Fibroblast of lung (primary cell): ENCODE measurements at regions not wholly inside any gene's neighbourhood (a gene's known extent, or its start where the extent isn't known, plus 50 kb on each side); places are given as distances from the start of the nearest gene placed in this dataset.

Experiments
- EZH2 ChIP-seq: IDR thresholded peaks from 2 replicates; pipeline ENCODE4 v1.5.1; 2012; ENCODE audit warnings: low read length, control low read depth, mild to moderate bottlenecking; ENCODE audit errors: missing control alignments
- TF ChIP-seq, protein P1 (sequence below), 2 donors: IDR thresholded peaks in 1 of 2; conservative IDR thresholded peaks in 1 of 2; 1 replicate in 1 of 2; 2 replicates in 1 of 2; pipeline ENCODE4 v1.5.1; 2011 to 2012; ENCODE audit warnings: low read length in 2 of 2, control low read depth in 1 of 2, inconsistent platforms in 1 of 2, low read depth in 1 of 2, mild to moderate bottlenecking in 1 of 2

DNA sequence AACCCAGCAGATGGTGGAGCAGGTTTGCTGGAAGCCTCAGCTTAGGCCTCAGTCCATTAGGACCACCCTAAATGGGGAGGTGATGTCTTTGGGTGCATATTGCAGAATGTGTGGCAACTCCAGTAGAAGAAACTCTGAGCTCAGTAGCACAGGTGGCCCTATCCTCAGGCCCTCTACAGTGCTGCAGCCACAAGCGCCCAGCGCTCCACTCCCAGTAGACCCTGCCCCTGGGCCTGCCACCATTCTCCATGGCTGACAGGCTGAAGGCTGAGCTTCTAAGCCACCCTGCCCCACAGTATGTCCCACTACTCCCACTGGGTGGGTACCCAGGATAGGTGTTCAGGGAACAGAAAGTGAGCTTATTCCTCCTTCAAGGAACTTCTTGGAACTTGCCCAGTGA is 162.8 kb upstream of the MAMLD1 start:
- TF ChIP-seq, protein P1, sequence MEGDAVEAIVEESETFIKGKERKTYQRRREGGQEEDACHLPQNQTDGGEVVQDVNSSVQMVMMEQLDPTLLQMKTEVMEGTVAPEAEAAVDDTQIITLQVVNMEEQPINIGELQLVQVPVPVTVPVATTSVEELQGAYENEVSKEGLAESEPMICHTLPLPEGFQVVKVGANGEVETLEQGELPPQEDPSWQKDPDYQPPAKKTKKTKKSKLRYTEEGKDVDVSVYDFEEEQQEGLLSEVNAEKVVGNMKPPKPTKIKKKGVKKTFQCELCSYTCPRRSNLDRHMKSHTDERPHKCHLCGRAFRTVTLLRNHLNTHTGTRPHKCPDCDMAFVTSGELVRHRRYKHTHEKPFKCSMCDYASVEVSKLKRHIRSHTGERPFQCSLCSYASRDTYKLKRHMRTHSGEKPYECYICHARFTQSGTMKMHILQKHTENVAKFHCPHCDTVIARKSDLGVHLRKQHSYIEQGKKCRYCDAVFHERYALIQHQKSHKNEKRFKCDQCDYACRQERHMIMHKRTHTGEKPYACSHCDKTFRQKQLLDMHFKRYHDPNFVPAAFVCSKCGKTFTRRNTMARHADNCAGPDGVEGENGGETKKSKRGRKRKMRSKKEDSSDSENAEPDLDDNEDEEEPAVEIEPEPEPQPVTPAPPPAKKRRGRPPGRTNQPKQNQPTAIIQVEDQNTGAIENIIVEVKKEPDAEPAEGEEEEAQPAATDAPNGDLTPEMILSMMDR (conservative IDR thresholded peaks at IDR 0.05 in 1 of 2, IDR thresholded peaks at IDR 0.05 in 1 of 2; ENCODE audit: low read depth in 1 of 2, low read length in 2 of 2): no peak
- no peak for TF ChIP-seq EZH2
